Smooth muscle cell (in vitro differentiated cells): ENCODE measurements at regions not wholly inside any gene's neighbourhood (a gene's known extent, or its start where the extent isn't known, plus 50 kb on each side); places are given as distances from the start of the nearest gene placed in this dataset.

Experiments used
- DNase-seq: peaks from one replicate; lab custom pipeline; 2025; ENCODE audit not compliant: unreplicated experiment; lab: John Stamatoyannopoulos, UW
- H2AFZ ChIP-seq: fragments of 200-600 bp; sonication (generic); 2 replicates; pipeline ENCODE4 v1.6.0; 2016; ENCODE audit warnings: antibody characterized with exemption, low read depth, mild to moderate bottlenecking
- H3F3A ChIP-seq: fragments of 200-600 bp; sonication (generic); 2 replicates; pipeline ENCODE4 v1.6.0; 2017; ENCODE audit warnings: antibody characterized with exemption, low read depth
- H3K27ac ChIP-seq: fragments of 200-600 bp; sonication (generic); 2 replicates; pipeline ENCODE4 v1.5.1; 2016; ENCODE audit warnings: low read depth, mild to moderate bottlenecking
- H3K27me3 ChIP-seq: fragments of 200-600 bp; sonication (generic); 2 replicates; pipeline ENCODE4 v1.6.1; 2016; ENCODE audit warnings: low read depth, mild to moderate bottlenecking
- H3K36me3 ChIP-seq: fragments of 200-600 bp; sonication (generic); 2 replicates; pipeline ENCODE4 v1.5.1; 2016; ENCODE audit warnings: low read depth
- H3K4me1 ChIP-seq: fragments of 200-600 bp; sonication (generic); 2 replicates; pipeline ENCODE4 v1.5.1; 2016; ENCODE audit warnings: low read depth
- H3K4me2 ChIP-seq: fragments of 200-600 bp; sonication (generic); 2 replicates; pipeline ENCODE4 v1.6.0; 2016; ENCODE audit warnings: mild to moderate bottlenecking
- H3K4me3 ChIP-seq: fragments of 200-600 bp; sonication (generic); 2 replicates; pipeline ENCODE4 v1.5.1; 2016; ENCODE audit warnings: mild to moderate bottlenecking
- H3K79me2 ChIP-seq: fragments of 200-600 bp; sonication (generic); 2 replicates; pipeline ENCODE4 v1.6.0; 2016; ENCODE audit warnings: low read depth, mild to moderate bottlenecking
- H3K9ac ChIP-seq: fragments of 200-600 bp; sonication (generic); 2 replicates; pipeline ENCODE4 v1.6.0; 2016; ENCODE audit warnings: low read depth
- H3K9me3 ChIP-seq: fragments of 200-600 bp; sonication (generic); replicated peaks from 2 replicates; pipeline ENCODE4 v1.5.1; 2016; ENCODE audit warnings: low read depth
- H4K20me1 ChIP-seq: fragments of 200-600 bp; sonication (generic); 2 replicates; pipeline ENCODE4 v1.6.0; 2016; ENCODE audit warnings: low read depth
- WGBS: methylation state at CpG from one replicate; pipeline ENCODE4 v1.1.7; 2016; ENCODE audit warnings: low lambda C conversion rate; 5-methylcytosine and 5-hydroxymethylcytosine counted together
- TF ChIP-seq, protein P1 (sequence below): fragments of 200-600 bp; sonication (generic); IDR thresholded peaks from 2 replicates; pipeline ENCODE4 v1.5.1; 2017; ENCODE audit warnings: borderline replicate concordance, mild to moderate bottlenecking, antibody characterized with exemption; ENCODE audit not compliant: insufficient read depth, poor library complexity, severe bottlenecking

DNA sequence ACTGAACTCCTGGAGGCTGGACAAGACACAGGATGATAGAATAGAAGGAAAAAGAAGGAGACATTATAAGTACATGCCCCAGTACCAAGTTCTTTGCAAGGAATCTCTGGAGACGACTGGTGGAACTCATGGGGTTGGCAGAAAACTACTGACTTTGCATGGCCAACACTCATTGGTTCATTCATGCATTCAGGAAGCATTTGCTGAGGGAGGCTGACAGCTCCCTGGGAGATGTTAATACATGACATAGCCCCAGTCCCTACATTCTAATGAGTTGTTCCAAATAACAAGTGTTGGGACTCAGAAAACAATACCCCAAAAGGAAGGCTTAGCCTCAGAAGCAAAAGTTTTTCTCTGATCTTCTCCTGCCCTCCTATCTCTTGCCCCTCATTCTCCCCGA lies 172.8 kb upstream of the IRF2BP2 start:
- Histone ChIP-seq H3F3A (no peaks in the 10 kb centered on the region), H3K79me2 (no peaks in the 10 kb centered on the region), H3K4me3 (no peak overlapping the region), H3K9me3 (no peaks in the 10 kb centered on the region), H3K9ac (no peak overlapping the region), H3K27me3 (peaks cover 3% of the 10 kb centered on the region), H3K27ac (no peak overlapping the region), H4K20me1 (no peaks in the 10 kb centered on the region), H3K4me1 (peaks cover 16% of the 10 kb centered on the region), H3K36me3 (no peaks in the 10 kb centered on the region), H2AFZ (no peak overlapping the region), H3K4me2 (no peak overlapping the region)
- no peak for DNase-seq
- TF ChIP-seq, protein P1, sequence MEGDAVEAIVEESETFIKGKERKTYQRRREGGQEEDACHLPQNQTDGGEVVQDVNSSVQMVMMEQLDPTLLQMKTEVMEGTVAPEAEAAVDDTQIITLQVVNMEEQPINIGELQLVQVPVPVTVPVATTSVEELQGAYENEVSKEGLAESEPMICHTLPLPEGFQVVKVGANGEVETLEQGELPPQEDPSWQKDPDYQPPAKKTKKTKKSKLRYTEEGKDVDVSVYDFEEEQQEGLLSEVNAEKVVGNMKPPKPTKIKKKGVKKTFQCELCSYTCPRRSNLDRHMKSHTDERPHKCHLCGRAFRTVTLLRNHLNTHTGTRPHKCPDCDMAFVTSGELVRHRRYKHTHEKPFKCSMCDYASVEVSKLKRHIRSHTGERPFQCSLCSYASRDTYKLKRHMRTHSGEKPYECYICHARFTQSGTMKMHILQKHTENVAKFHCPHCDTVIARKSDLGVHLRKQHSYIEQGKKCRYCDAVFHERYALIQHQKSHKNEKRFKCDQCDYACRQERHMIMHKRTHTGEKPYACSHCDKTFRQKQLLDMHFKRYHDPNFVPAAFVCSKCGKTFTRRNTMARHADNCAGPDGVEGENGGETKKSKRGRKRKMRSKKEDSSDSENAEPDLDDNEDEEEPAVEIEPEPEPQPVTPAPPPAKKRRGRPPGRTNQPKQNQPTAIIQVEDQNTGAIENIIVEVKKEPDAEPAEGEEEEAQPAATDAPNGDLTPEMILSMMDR: no peak
- WGBS: 68% methylated on average over 2 of the region's 2 CpGs

DNA sequence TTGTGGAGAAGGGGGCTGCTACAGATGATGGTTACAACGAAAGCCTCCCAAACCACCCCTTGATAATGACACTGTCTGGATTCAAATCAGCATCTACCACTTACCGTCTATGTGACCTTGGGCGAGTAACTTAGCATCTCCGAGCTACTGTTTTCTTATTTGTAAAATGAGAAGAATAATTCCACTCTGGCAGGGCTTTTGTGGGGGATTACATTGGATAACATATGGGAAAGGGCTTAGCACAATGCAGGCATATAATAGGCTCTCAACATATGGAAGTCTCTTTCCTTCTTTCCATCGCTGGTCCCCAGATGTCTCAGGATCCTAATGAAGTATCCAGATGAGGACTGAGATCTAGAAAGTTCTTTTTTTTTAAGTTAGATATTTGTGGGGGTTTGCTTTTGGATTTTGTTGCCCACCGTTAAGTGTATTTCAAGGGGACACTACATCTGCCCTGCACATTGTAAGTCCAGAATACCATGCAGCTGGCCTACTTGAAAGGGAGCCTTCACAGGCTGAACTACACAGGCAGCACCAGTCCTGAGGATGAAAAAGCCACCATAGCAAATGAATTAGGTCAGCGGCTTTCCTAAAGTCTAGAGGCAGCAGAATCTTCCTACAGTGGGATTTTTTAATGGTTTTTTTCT lies 172.2 kb upstream of the IRF2BP2 start:
- no peaks in the 10 kb centered on the region for H3K9me3 ChIP-seq
- no peaks in the 10 kb centered on the region for H3K79me2 ChIP-seq
- no peaks in the 10 kb centered on the region for H3K36me3 ChIP-seq
- DNase-seq: no peak
- no peak overlapping the region for H3K27ac ChIP-seq
- peaks cover 16% of the 10 kb centered on the region for H3K4me1 ChIP-seq
- H3F3A ChIP-seq: no peaks in the 10 kb centered on the region
- WGBS: 87% methylated on average over 7 of the region's 7 CpGs
- TF ChIP-seq, protein P1: no peak
- H3K4me3 ChIP-seq: no peak overlapping the region
- no peak overlapping the region for H3K9ac ChIP-seq
- no peak overlapping the region for H3K4me2 ChIP-seq
- no peaks in the 10 kb centered on the region for H4K20me1 ChIP-seq
- H3K27me3 ChIP-seq: peaks cover 3% of the 10 kb centered on the region
- no peak overlapping the region for H2AFZ ChIP-seq

DNA sequence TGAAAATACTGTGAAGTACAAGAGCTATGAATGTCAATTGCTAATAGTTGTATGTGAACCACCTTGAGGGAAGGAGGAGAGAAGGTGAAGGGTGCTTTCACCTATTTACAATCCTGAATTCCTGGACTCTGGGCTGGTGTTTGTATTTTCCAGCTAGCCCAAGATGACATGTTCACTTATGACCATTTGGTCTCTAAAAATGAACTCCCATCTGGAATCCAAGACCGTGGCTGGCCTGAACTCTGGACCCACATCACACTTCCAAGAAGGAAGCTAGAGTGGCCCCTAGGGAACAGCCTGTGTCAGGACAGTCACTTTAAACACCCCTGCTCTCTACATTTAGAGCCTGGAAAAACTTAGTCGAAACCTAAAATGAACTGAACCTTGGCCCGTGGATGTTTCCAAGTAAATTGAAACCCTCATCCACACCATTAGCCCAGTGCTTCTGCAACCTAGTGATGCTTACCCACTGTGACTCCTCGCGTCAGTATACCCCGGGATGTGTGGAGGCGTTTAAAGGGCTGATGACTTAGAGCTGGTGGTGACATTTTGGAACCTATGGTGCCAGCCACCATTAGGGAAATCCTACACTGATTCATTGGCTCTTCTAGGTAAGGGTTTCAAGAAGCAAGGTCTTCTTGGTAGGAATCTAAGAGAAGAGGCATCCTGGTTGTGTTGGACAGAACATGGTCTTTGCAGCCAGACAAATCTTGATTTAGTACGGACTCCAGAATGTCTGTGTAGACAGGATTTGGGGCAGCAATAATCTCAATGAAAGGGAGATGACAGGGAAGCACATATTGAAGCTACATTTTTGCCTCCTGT lies 171.5 kb upstream of the IRF2BP2 start:
- Histone ChIP-seq H3K9me3 (no peaks in the 10 kb centered on the region), H3K4me1 (peaks cover 16% of the 10 kb centered on the region), H3K27me3 (peaks cover 3% of the 10 kb centered on the region), H2AFZ (no peak overlapping the region), H3K9ac (no peak overlapping the region), H3F3A (no peaks in the 10 kb centered on the region), H3K79me2 (no peaks in the 10 kb centered on the region), H3K36me3 (no peaks in the 10 kb centered on the region), H3K4me3 (no peak overlapping the region), H3K27ac (no peak overlapping the region), H4K20me1 (no peaks in the 10 kb centered on the region), H3K4me2 (no peak overlapping the region)
- 93% methylated on average over 8 of the region's 8 CpGs for WGBS
- DNase-seq: no peak
- TF ChIP-seq, protein P1: no peak
